K562 (cell line): ENCODE measurements at regions not wholly inside any gene's neighbourhood (a gene's known extent, or its start where the extent isn't known, plus 50 kb on each side); places are given as distances from the start of the nearest gene placed in this dataset.

Experiments used
- ATAC-seq: fragments of 200-7000 bp; cut with Tn5 transposase; 3 replicates; pipeline ENCODE4 v1.9.1; 2020; ENCODE audit warnings: moderate library complexity
- BruUV-seq: library from RNA; stranded (reverse); fragments of 400-500 nt; replicated peaks from 2 replicates; lab custom pipeline; 2021; lab: Mats Ljungman, UMichigan
- CTCF ChIA-PET: fragments of 300-600 bp; formaldehyde crosslinking; extraction: SDS; loops from one replicate; lab custom pipeline; 2021; ENCODE audit warnings: low intra/inter-chr PET ratio; lab: Yijun Ruan, JAX
- POLR2A ChIA-PET: fragments of 300-600, 350-650 bp; sonication (Branson Sonifier 250); formaldehyde crosslinking; extraction: SDS; loops from one replicate; lab custom pipeline; 2021; ENCODE audit warnings: antibody characterized with exemption, inconsistent platforms; lab: Yijun Ruan, JAX
- DNase-seq, 4 experiments: peaks; one replicate each; pipeline versions ENCODE4 v3.0.0 to v3.0.0-alpha.2; 2011 to 2018; ENCODE audit warnings: low spot score in 3 of 4, mixed read lengths in 3 of 4; ENCODE audit errors: extremely low read depth in 1 of 4
- FAIRE-seq: peaks from 2 replicates; lab custom pipeline; 2011; peaks lifted over from hg19 to GRCh38; lab: Jason Lieb, UNC
- H2AFZ ChIP-seq: 2 replicates; pipeline ENCODE4 v1.6.0; 2011; ENCODE audit warnings: low read depth, low read length, control low read depth, inconsistent platforms
- H3K27ac ChIP-seq: fragments of 200-600 bp; 3 replicates; pipeline ENCODE4 v1.8.0; 2011; ENCODE audit warnings: low read depth, mild to moderate bottlenecking, control low read depth, inconsistent platforms, low read length, moderate library complexity, mixed read lengths; ENCODE audit errors: extremely low read depth
- H3K27me3 ChIP-seq, 2 experiments: fragments of 300-600 bp in 1 of 2; 2 replicates in 1 of 2; 3 replicates in 1 of 2; pipeline versions ENCODE4 v1.6.0 to v1.8.0; 2011; ENCODE audit warnings: inconsistent platforms in 2 of 2, low read length in 2 of 2, mild to moderate bottlenecking in 1 of 2, mixed read lengths in 1 of 2, moderate library complexity in 1 of 2; ENCODE audit not compliant: control insufficient read depth in 2 of 2, insufficient read depth in 2 of 2
- H3K36me3 ChIP-seq: fragments of 300-600 bp; 3 replicates; pipeline ENCODE4 v1.8.0; 2011; ENCODE audit warnings: mild to moderate bottlenecking, low read length, inconsistent platforms; ENCODE audit not compliant: control insufficient read depth, insufficient read depth
- H3K4me1 ChIP-seq, 2 experiments: fragments of 200-600 bp in 1 of 2; replicated peaks in 1 of 2; 2 replicates in 1 of 2; 3 replicates in 1 of 2; pipeline versions ENCODE4 v1.5.1 to v1.8.0; 2011; ENCODE audit warnings: inconsistent platforms in 2 of 2, low read length in 2 of 2, mild to moderate bottlenecking in 1 of 2, mixed read lengths in 1 of 2, moderate library complexity in 1 of 2; ENCODE audit not compliant: control insufficient read depth in 2 of 2, insufficient read depth in 2 of 2
- H3K4me2 ChIP-seq: 2 replicates; pipeline ENCODE4 v1.6.1; 2011; ENCODE audit warnings: low read length, control low read depth, inconsistent platforms, mixed read lengths; ENCODE audit not compliant: insufficient read depth
- H3K4me3 ChIP-seq: fragments of 200-600 bp; sonication (generic), shearing (Covaris generic); 2 replicates; pipeline ENCODE4 v1.5.1; 2016; ENCODE audit warnings: control low read depth, inconsistent platforms
- H3K79me2 ChIP-seq: fragments of 200-600 bp; 3 replicates; pipeline ENCODE4 v1.8.0; 2011; ENCODE audit warnings: low read length, inconsistent platforms; ENCODE audit not compliant: control insufficient read depth, insufficient read depth
- H3K9ac ChIP-seq, 2 experiments: 2 replicates each; pipeline versions ENCODE4 v1.6.0 to v1.6.1; 2011; ENCODE audit warnings: low read depth in 2 of 2, low read length in 2 of 2, control low read depth in 1 of 2, inconsistent platforms in 1 of 2, mild to moderate bottlenecking in 1 of 2, mixed read lengths in 1 of 2; ENCODE audit not compliant: insufficient read depth in 1 of 2
- H3K9me1 ChIP-seq: one replicate; pipeline ENCODE4 v1.6.0; 2011; ENCODE audit warnings: inconsistent platforms, mild to moderate bottlenecking, low read length, moderate library complexity; ENCODE audit not compliant: control insufficient read depth, insufficient read depth
- H3K9me3 ChIP-seq: replicated peaks from 2 replicates; pipeline ENCODE4 v1.5.1; 2011; ENCODE audit warnings: low read depth, low read length, inconsistent platforms; ENCODE audit not compliant: control insufficient read depth, insufficient read depth
- H4K20me1 ChIP-seq: replicated peaks from 2 replicates; pipeline ENCODE4 v1.6.1; 2011; ENCODE audit warnings: low read length, inconsistent platforms, mixed read lengths; ENCODE audit not compliant: control insufficient read depth, insufficient read depth
- FOXA3 ChIP-seq, 2 experiments: fragments of 450-650 bp in 1 of 2; sonication (generic) in 1 of 2; formaldehyde crosslinking; IDR thresholded peaks in 1 of 2; conservative IDR thresholded peaks in 1 of 2; 2 replicates each; pipeline versions ENCODE4 v1.4.0 to v1.8.0; 2020 to 2022; ENCODE audit warnings: mild to moderate bottlenecking in 2 of 2, missing genetic modification reagents in 1 of 2
- MBD1 ChIP-seq: fragments of 250-450 bp; sonication (Bioruptor Pico); IDR thresholded peaks from 2 replicates; pipeline ENCODE4 v1.8.0; 2022; ENCODE audit warnings: inconsistent platforms
- WGBS: fragments of 100-300 bp; shearing (Covaris generic); methylation state at CpG from one replicate; pipeline ENCODE4 v1.1.6; 2016; ENCODE audit warnings: low coverage, mixed read lengths; ENCODE audit not compliant: insufficient coverage; ENCODE audit errors: missing lambda C conversion rate; 5-methylcytosine and 5-hydroxymethylcytosine counted together
- in situ Hi-C: fragments of 300-500 bp; cut with MboI; formaldehyde crosslinking; loops from 4 replicates; pipeline ENCODE4 v1.15.0; 2018; ENCODE audit warnings: inconsistent platforms, mixed read lengths
- intact Hi-C: fragments of 100-400 bp; cut with micrococcal nuclease; formaldehyde crosslinking; loops from 2 replicates; pipeline ENCODE4 v1.14.2; 2022

DNA sequence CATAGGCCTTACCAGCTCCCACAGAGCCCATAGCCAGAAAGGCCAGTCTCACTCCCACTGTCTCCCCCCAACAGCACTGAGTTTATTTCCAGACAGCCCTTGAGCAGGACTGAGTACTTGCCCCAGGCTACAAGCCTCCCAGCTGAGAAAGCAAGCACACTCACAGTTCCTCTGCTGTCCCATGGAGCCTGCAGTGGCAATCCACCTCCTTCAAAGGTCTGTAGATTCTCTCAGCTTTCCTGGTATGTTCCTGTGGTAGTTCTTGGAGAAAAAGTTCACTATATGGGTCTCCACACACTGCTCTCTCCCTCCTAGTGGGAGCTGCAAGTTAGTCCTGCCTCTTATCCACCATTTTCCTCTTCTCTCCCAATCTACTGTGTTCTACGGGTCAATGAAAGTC is 728.7 kb downstream of the DIAPH3 start:
- H3K4me2 ChIP-seq = no peak overlapping the region
- H3K9me1 ChIP-seq = no peaks in the 10 kb centered on the region
- no peak for TF ChIP-seq FOXA3 (CRISPR knock-in tag; conservative IDR thresholded peaks at IDR 0.05 in 1 of 2, IDR thresholded peaks at IDR 0.05 in 1 of 2)
- no peak for TF ChIP-seq MBD1 (CRISPR knock-in tag)
- FAIRE-seq (no peak), ATAC-seq (no peak), DNase-seq (no peak)
- no peaks in the 10 kb centered on the region for H3K36me3 ChIP-seq
- H3K4me3 ChIP-seq = no peak overlapping the region
- H3K27me3 ChIP-seq = peaks cover 0 to 5% of the 10 kb centered on the region in 2 experiments; a peak in 1 of 5 replicates
- POLR2A ChIA-PET = interaction anchor here (0.6 kb wide), 1 partner anchor 253 kb away, joined by 3 read pairs; no protein-coding TSS in a partner anchor
- no peak overlapping the region for H3K9ac ChIP-seq
- no peaks in the 10 kb centered on the region for H3K4me1 ChIP-seq
- no peak overlapping the region for H2AFZ ChIP-seq
- intact Hi-C loops (no loop called here), in situ Hi-C loops (no loop called here)
- H3K9me3 ChIP-seq = no peaks in the 10 kb centered on the region
- no peak overlapping the region for H3K27ac ChIP-seq
- 0% methylated on average over 1 of the region's 1 CpG for WGBS
- no peaks in the 10 kb centered on the region for H4K20me1 ChIP-seq
- CTCF ChIA-PET = no interaction called here
- BruUV-seq = no TSS peak
- no peaks in the 10 kb centered on the region for H3K79me2 ChIP-seq
